ENCODE measurements at regions not wholly inside any gene's neighbourhood (a gene's known extent, or its start where the extent isn't known, plus 50 kb on each side); places are given as distances from the start of the nearest gene placed in this dataset.

GRCh38 chr2:239506101-239506857 lies 105.5 kb upstream of the HDAC4 start:
- DNase-seq (ENCODE audit: low read depth in 2 of 2, low spot score in 1 of 2) = no peak

- no peak for DNase-seq (ENCODE audit: low read depth in 2 of 2, low spot score in 1 of 2)
These were observed 103.9 kb upstream of the HDAC4 start for GRCh38 chr2:239504643-239505235.

- no peak for DNase-seq (ENCODE audit: low read depth in 2 of 2, low spot score in 1 of 2)
These were observed 101.8 kb upstream of the HDAC4 start for GRCh38 chr2:239502430-239503186.

GRCh38 chr2:239500574-239501550 lies 100.0 kb upstream of the HDAC4 start:
- DNase-seq (ENCODE audit: low read depth in 2 of 2, low spot score in 1 of 2) = no peak

- DNase-seq (ENCODE audit: low read depth in 2 of 2, low spot score in 1 of 2) = no peak
These were observed 99.1 kb upstream of the HDAC4 start for GRCh38 chr2:239499726-239500573.

- no peak for DNase-seq (ENCODE audit: low read depth in 2 of 2, low spot score in 1 of 2)
These were observed 98.3 kb upstream of the HDAC4 start for GRCh38 chr2:239498981-239499634.

GRCh38 chr2:239498576-239498975 lies 97.8 kb upstream of the HDAC4 start:
- no peak for DNase-seq (ENCODE audit: low read depth in 2 of 2, low spot score in 1 of 2)

GRCh38 chr2:239496700-239497099 lies 95.9 kb upstream of the HDAC4 start:
- no peak for DNase-seq (ENCODE audit: low read depth in 2 of 2, low spot score in 1 of 2)

GRCh38 chr2:239495791-239496233 lies 95.0 kb upstream of the HDAC4 start:
- DNase-seq (ENCODE audit: low read depth in 2 of 2, low spot score in 1 of 2) = no peak

- no peak for DNase-seq (ENCODE audit: low read depth in 2 of 2, low spot score in 1 of 2)
These were observed 94.4 kb upstream of the HDAC4 start for GRCh38 chr2:239495175-239495574.

GRCh38 chr2:239494578-239494977 lies 93.8 kb upstream of the HDAC4 start:
- DNase-seq (ENCODE audit: low read depth in 2 of 2, low spot score in 1 of 2) = no peak

GRCh38 chr2:239489481-239489880 lies 88.7 kb upstream of the HDAC4 start:
- DNase-seq (ENCODE audit: low read depth in 2 of 2, low spot score in 1 of 2) = no peak

GRCh38 chr2:239488125-239488524 lies 87.3 kb upstream of the HDAC4 start:
- DNase-seq (ENCODE audit: low read depth in 2 of 2, low spot score in 1 of 2) = no peak

GRCh38 chr2:239487272-239487671 lies 86.5 kb upstream of the HDAC4 start:
- DNase-seq (ENCODE audit: low read depth in 2 of 2, low spot score in 1 of 2) = no peak

GRCh38 chr2:239485622-239486021 lies 84.8 kb upstream of the HDAC4 start:
- no peak for DNase-seq (ENCODE audit: low read depth in 2 of 2, low spot score in 1 of 2)

- no peak for DNase-seq (ENCODE audit: low read depth in 2 of 2, low spot score in 1 of 2)
These were observed 83.9 kb upstream of the HDAC4 start for GRCh38 chr2:239484571-239485355.

- no peak for DNase-seq (ENCODE audit: low read depth in 2 of 2, low spot score in 1 of 2)
These were observed 82.2 kb upstream of the HDAC4 start for GRCh38 chr2:239482778-239483712.

GRCh38 chr2:239479471-239479870 lies 78.7 kb upstream of the HDAC4 start:
- no peak for DNase-seq (ENCODE audit: low read depth in 2 of 2, low spot score in 1 of 2)

Data from stimulated activated CD8-positive, alpha-beta memory T cell treated with anti-CD3 and anti-CD28 coated beads, Interleukin-4, amount 100 ng/mL, for 1 hour (primary cell).